Keratinocyte (primary cell): ENCODE measurements at regions not wholly inside any gene's neighbourhood (a gene's known extent, or its start where the extent isn't known, plus 50 kb on each side); places are given as distances from the start of the nearest gene placed in this dataset.

Source experiments
- DNase-seq: peaks from one replicate; pipeline ENCODE4 v3.0.0-alpha.2; 2011; ENCODE audit warnings: low read depth, missing footprints, low spot score
- FAIRE-seq: peaks from 2 replicates; lab custom pipeline; 2011; peaks lifted over from hg19 to GRCh38; lab: Jason Lieb, UNC
- H2AFZ ChIP-seq: 2 replicates; pipeline ENCODE4 v1.6.0; 2012; ENCODE audit warnings: low read length, control low read depth, inconsistent platforms; ENCODE audit not compliant: control insufficient read depth
- H3K27ac ChIP-seq: 2 replicates; pipeline ENCODE4 v1.5.1; 2011; ENCODE audit warnings: low read length; ENCODE audit not compliant: control insufficient read depth, insufficient read depth
- H3K27me3 ChIP-seq: 3 replicates; pipeline ENCODE4 v1.6.0; 2011; ENCODE audit warnings: low read length; ENCODE audit not compliant: control insufficient read depth, insufficient read depth; ENCODE audit errors: extremely low read depth
- H3K36me3 ChIP-seq, 2 experiments: 2 replicates in 1 of 2; 3 replicates in 1 of 2; pipeline ENCODE4 v1.5.1; 2011; ENCODE audit warnings: low read length in 2 of 2, mild to moderate bottlenecking in 1 of 2; ENCODE audit not compliant: control insufficient read depth in 2 of 2, insufficient read depth in 2 of 2; ENCODE audit errors: extremely low read depth in 1 of 2
- H3K4me1 ChIP-seq: 3 replicates; pipeline ENCODE4 v1.5.1; 2011; ENCODE audit warnings: low read length; ENCODE audit not compliant: control insufficient read depth, insufficient read depth; ENCODE audit errors: extremely low read depth
- H3K4me2 ChIP-seq: 3 replicates; pipeline ENCODE4 v1.6.0; 2011; ENCODE audit warnings: low read depth, low read length; ENCODE audit not compliant: control insufficient read depth, insufficient read depth; ENCODE audit errors: extremely low read depth
- H3K4me3 ChIP-seq, 3 experiments: fragments of 200-600 bp in 1 of 3; sonication (generic) in 1 of 3; 2 replicates in 2 of 3; 3 replicates in 1 of 3; pipeline ENCODE4 v1.5.1; 2011 to 2016; ENCODE audit warnings: low read length in 3 of 3, mild to moderate bottlenecking in 3 of 3, control low read depth in 2 of 3, inconsistent platforms in 1 of 3, low read depth in 1 of 3, mixed read lengths in 1 of 3, mixed run types in 1 of 3, moderate library complexity in 1 of 3; ENCODE audit not compliant: control insufficient read depth in 2 of 3, insufficient read depth in 2 of 3; ENCODE audit errors: extremely low read depth in 1 of 3
- H3K79me2 ChIP-seq: 2 replicates; pipeline ENCODE4 v1.6.0; 2012; ENCODE audit warnings: low read length; ENCODE audit not compliant: control insufficient read depth, insufficient read depth
- H3K9ac ChIP-seq: 3 replicates; pipeline ENCODE4 v1.6.0; 2011; ENCODE audit warnings: low read length; ENCODE audit not compliant: control insufficient read depth, insufficient read depth; ENCODE audit errors: extremely low read depth
- H3K9me1 ChIP-seq: 3 replicates; pipeline ENCODE4 v1.6.0; 2011; ENCODE audit warnings: low read length; ENCODE audit not compliant: control insufficient read depth, insufficient read depth; ENCODE audit errors: extremely low read depth
- H3K9me3 ChIP-seq: 2 replicates; pipeline ENCODE4 v1.5.1; 2012; ENCODE audit warnings: low read depth, low read length; ENCODE audit not compliant: control insufficient read depth
- H4K20me1 ChIP-seq: 3 replicates; pipeline ENCODE4 v1.6.0; 2011; ENCODE audit warnings: low read length; ENCODE audit not compliant: control insufficient read depth, insufficient read depth; ENCODE audit errors: extremely low read depth
- EZH2 ChIP-seq: IDR thresholded peaks from one replicate; pipeline ENCODE4 v1.6.1; 2012; ENCODE audit warnings: inconsistent platforms, mild to moderate bottlenecking, low read length, moderate library complexity
- dilution Hi-C: fragments of 300-500 bp; cut with MboI; formaldehyde crosslinking; loops from one replicate; pipeline ENCODE4 v1.7.0; 2020; ENCODE audit warnings: low sequenced_read_pairs; ENCODE audit not compliant: extremely low pct_ligation_motif_present
- TF ChIP-seq, protein P1 (sequence below), 3 experiments: IDR thresholded peaks in 1 of 3; conservative IDR thresholded peaks in 1 of 3; optimal IDR thresholded peaks in 1 of 3; 2 replicates in 2 of 3; 3 replicates in 1 of 3; pipeline versions ENCODE3 to v1.5.1; 2011; ENCODE audit warnings: low read length in 3 of 3, mild to moderate bottlenecking in 3 of 3, moderate library complexity in 2 of 3, control low read depth in 1 of 3, inconsistent platforms in 1 of 3; ENCODE audit not compliant: insufficient read depth in 2 of 3; ENCODE audit errors: extremely low read depth in 1 of 3

GRCh38 chr2:7411691-7412090, 494.5 kb downstream of the RNF144A start:
- H3K4me1 ChIP-seq, result no peaks in the 10 kb centered on the region
- DNase-seq, result no peak
- no peak overlapping the region for H3K4me3 ChIP-seq
- no peak for FAIRE-seq
- no peaks in the 10 kb centered on the region for H3K9me3 ChIP-seq
- no peak overlapping the region for H3K9ac ChIP-seq
- H3K9me1 ChIP-seq, result no peaks in the 10 kb centered on the region
- H2AFZ ChIP-seq, result no peak overlapping the region
- H4K20me1 ChIP-seq, result no peaks in the 10 kb centered on the region
- H3K36me3 ChIP-seq, result no peaks in the 10 kb centered on the region
- no peaks in the 10 kb centered on the region for H3K79me2 ChIP-seq
- no peak for TF ChIP-seq EZH2
- TF ChIP-seq, protein P1, sequence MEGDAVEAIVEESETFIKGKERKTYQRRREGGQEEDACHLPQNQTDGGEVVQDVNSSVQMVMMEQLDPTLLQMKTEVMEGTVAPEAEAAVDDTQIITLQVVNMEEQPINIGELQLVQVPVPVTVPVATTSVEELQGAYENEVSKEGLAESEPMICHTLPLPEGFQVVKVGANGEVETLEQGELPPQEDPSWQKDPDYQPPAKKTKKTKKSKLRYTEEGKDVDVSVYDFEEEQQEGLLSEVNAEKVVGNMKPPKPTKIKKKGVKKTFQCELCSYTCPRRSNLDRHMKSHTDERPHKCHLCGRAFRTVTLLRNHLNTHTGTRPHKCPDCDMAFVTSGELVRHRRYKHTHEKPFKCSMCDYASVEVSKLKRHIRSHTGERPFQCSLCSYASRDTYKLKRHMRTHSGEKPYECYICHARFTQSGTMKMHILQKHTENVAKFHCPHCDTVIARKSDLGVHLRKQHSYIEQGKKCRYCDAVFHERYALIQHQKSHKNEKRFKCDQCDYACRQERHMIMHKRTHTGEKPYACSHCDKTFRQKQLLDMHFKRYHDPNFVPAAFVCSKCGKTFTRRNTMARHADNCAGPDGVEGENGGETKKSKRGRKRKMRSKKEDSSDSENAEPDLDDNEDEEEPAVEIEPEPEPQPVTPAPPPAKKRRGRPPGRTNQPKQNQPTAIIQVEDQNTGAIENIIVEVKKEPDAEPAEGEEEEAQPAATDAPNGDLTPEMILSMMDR (optimal IDR thresholded peaks at IDR 0.05 in 1 of 3, IDR thresholded peaks at IDR 0.05 in 1 of 3, conservative IDR thresholded peaks at IDR 0.05 in 1 of 3; ENCODE audit: extremely low read depth in 1 of 3, insufficient read depth in 2 of 3, low read length in 3 of 3), result no peak
- no peak overlapping the region for H3K27ac ChIP-seq
- H3K4me2 ChIP-seq, result no peak overlapping the region
- dilution Hi-C loops, result no loop called here
- H3K27me3 ChIP-seq, result no peaks in the 10 kb centered on the region

- dilution Hi-C loops, result no loop called here
- no peaks in the 10 kb centered on the region for H3K36me3 ChIP-seq
- no peak overlapping the region for H3K27ac ChIP-seq
- H3K9me3 ChIP-seq, result no peaks in the 10 kb centered on the region
- no peaks in the 10 kb centered on the region for H4K20me1 ChIP-seq
- no peaks in the 10 kb centered on the region for H3K4me1 ChIP-seq
- TF ChIP-seq, protein P1 (optimal IDR thresholded peaks at IDR 0.05 in 1 of 3, IDR thresholded peaks at IDR 0.05 in 1 of 3, conservative IDR thresholded peaks at IDR 0.05 in 1 of 3; ENCODE audit: extremely low read depth in 1 of 3, insufficient read depth in 2 of 3, low read length in 3 of 3), result no peak
- no peak for TF ChIP-seq EZH2
- H3K9me1 ChIP-seq, result no peaks in the 10 kb centered on the region
- H3K79me2 ChIP-seq, result no peaks in the 10 kb centered on the region
- DNase-seq (no peak), FAIRE-seq (no peak)
- H3K27me3 ChIP-seq, result no peaks in the 10 kb centered on the region
- no peak overlapping the region for H2AFZ ChIP-seq
- no peak overlapping the region for H3K9ac ChIP-seq
- no peak overlapping the region for H3K4me3 ChIP-seq
- H3K4me2 ChIP-seq, result no peak overlapping the region
Measured at GRCh38 chr2:7417845-7418742, 500.9 kb downstream of the RNF144A start.
